HG02884 (cell line): ENCODE measurements at regions not wholly inside any gene's neighbourhood (a gene's known extent, or its start where the extent isn't known, plus 50 kb on each side); places are given as distances from the start of the nearest gene placed in this dataset.

Source experiments
- ATAC-seq: cut with Tn5 transposase; IDR thresholded peaks from one replicate; pipeline ENCODE4 v1.9.1; 2021; ENCODE audit warnings: mild to moderate bottlenecking, moderate library complexity; ENCODE audit not compliant: unreplicated experiment

- no peak for ATAC-seq
These were observed 240.1 kb upstream of the MMADHC start for GRCh38 chr2:149827585-149828126.

DNA sequence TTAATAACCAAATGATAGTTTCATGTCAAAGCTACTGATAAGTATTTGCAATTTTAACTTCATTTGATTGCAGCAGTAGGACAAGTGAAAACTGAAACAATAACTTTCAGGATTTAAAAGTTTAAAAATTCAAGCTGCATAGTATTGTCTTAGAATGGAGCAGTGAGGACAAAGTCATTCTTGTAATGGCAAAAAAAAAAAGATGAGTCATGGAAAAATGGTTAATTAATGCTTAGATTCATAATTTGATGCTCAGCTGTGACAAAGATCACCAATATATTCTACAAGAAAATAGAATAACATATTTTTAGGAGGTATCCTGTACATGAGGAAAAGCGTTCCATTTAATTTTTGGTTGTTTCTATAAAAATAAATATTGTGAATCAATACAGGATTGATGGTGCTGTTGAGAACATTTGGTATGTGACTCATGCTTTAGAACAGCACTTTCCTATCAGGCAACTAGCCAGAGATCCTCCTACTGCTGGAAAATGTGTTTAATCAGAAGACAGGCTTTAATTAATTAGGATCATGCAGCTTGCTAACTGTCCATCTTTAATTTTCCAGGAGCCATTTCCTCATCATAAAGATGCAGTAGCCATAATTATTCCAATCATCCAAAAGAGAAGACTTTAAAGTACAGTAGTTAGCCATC is 239.0 kb upstream of the MMADHC start:
- no peak for ATAC-seq

GRCh38 chr2:149825473-149825872 is 237.9 kb upstream of the MMADHC start:
- no peak for ATAC-seq

- no peak for ATAC-seq
These were observed 236.6 kb upstream of the MMADHC start for GRCh38 chr2:149824136-149824535.

DNA sequence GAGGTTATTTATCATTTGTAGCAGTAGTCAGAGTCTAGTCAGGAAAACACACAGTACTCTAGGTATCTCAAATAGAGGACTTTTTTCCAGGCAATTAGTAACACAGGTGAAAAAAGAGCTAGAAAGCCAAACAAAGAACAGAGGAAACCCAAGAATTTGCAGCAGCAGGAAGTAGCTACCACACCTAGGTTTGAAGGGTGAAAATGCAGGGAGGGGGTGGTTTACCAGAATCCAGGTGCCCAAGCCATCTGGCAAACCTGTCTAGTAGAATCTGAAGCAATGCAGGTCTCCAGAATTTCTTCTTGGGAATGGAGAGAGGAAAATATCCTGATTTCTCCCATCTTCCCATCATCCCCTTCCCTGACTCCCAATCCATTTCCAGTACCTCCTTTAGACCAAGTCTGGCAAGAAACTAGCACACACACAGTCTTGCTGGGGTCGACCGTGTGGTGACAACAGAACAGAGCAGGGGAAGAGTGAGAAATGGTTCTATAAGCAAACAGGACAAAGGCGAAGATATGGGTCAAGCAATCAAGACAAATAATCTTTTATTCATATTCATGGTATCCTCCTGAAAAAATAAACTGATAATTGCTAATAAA is 231.9 kb upstream of the MMADHC start:
- no peak for ATAC-seq

GRCh38 chr2:149816756-149817551 is 229.4 kb upstream of the MMADHC start:
- ATAC-seq: no peak

GRCh38 chr2:149815941-149816340 is 228.4 kb upstream of the MMADHC start:
- ATAC-seq: no peak

DNA sequence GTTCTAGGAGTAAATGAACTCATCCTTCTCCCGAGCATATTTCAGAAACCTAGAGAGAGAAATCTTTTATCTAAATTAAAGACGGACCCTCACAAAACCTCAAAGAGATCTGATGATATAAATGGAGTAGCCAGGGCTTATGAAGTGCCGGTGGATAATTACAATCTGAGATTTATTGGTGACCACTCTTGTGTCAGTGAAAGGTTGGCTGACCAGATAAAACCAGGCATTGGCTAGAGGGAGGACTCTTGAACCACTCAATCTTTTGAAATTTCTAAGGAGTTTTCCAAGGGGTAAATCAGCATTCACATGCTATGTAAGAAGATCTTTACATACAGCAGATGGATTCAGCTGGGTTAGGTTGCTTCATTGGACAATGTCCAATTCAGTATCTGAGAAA is 227.3 kb upstream of the MMADHC start:
- ATAC-seq: no peak

DNA sequence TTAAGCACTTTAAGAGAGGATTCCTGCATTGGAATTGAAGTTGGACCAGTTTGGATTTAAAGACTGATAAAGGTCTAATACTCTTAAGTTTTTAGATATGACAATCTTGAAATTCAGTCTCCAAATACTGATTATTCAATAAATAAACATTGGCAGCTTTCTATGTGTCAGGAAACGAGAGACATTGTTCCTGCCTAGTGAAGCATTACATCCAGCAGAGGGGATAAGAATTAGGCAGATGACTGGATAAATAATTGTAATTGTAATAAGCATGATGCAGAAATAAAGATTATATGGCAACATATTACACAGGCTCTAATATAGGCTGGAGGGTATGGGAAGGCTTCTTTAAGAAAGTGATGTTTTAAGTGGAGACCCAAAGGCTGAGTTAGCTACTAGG is 226.5 kb upstream of the MMADHC start:
- ATAC-seq: no peak

DNA sequence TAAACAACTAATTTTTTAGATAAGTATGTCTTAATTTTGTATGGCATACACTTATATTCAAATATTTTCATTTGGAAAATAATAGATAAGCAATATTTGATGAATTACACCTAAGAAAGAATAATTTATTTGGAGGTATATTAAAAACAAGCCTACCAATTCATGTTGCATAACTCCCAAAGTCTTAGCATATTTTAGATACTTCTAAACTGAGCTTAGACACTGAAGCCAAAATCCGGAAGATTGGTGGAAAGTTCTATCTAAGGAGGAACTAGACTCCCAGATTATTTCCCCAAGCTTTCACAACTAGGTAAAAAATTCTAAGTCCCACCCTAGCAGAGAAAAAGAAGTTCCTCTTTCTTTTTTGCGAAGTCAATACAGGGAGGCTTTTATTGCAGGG is 221.0 kb upstream of the MMADHC start:
- no peak for ATAC-seq

DNA sequence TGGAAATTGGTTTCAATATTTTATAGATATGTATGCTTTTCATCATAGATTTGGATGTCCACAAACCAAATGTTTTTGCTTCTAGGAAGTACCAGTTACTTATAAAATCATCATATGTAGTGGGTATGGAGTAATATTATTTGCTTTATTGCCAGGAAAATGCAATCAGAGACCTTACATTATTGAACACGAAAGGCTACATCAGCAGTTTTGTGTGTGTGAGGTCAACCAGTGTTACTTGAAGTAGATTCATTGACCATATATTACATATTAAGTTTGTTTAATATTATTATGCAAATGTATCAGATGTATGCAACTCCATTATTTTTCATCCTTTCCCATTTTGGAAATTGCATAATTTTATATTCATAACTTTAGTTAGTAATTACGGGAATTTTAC is 219.1 kb upstream of the MMADHC start:
- no peak for ATAC-seq

DNA sequence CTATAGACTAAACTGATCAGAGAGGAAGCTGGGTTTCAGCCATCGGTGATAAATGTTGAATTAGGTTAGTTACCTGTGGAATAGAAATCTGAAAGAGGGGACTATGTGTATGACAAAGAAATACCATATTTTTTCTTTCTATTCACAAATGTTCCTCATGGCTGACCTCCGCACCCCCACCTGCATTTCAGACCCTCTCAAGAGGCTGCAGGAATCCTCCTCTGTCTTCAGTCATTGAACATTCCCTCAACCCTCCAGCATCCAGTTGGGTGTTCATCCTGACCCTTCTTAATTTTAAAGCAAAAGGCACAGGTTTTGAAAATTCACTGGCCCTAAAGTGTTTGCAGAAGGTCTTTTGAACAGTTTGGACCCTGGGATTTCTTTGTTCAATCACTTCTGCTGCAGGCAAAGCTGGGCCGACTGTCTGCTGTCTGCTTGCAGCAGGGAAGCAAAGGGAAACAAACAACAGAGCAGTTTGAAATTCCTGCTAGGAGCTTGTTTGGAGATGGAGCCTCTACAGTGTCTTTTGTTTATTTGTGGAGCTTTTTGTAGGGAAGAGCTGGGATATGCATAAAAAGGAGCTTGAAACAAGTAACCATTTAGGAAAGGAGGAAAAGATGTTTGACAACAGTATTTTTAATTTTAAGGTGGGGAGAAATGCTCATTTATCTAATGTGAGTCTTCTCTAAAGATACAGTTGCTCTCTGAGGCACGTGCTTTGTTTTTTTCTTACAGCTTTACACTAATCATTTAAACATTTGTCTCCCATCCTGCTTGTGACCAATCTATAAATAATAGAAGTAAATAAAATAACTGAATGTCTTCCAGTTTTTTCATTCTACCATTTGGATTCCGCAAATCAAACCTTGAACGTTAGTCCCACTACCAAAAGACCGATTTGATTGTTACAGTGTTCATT is 213.3 kb upstream of the MMADHC start:
- ATAC-seq: no peak

DNA sequence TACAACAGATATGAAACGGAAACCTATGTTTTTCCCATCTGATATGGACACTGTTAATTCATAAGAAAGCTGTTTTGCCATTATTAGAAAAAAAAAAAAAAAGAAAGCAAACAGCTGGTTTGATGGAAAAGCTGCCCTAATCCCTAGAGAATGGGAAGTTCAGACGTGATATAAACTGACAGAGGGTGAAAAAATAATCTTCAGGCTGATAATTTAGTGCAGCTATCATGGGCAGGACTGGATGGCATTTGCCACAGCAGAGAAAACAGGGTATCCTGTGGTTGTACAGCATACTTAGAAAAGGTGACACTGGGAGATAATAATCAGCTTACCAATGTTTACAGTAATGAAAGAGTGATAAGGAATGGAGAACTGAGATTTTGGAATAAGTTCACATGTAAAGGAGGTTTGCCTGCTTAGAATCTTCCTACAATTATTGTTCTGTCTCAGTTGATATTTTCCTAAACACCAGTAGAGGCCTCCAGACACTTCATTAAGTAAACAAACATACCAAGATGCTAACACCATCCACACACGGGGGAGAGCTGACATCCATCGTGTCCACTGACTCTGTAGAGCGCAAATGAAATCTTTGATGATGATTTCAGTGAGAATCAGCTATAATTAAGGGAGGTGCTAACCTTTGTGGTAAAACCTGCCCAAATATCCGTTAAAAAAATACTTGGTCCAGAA is 211.6 kb upstream of the MMADHC start:
- no peak for ATAC-seq

DNA sequence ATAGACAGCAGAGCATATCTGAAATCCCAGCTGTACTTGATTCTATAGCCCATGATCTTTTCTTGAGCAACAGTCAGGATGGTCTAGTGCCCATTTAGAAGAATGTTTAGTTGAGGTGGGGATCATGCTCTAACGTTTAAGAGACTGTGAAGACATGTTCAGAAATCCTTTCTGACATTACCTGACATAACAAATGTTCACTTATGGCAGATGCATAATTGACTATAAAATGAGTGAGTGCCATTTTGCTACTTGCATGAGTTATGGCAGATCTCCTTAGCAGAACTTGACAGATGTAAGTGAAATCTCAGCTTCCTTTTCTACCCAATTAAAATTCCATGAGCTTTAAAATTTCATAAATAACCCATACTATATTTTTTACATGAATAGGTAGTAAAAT is 209.5 kb upstream of the MMADHC start:
- ATAC-seq: no peak

- no peak for ATAC-seq
These were observed 202.0 kb upstream of the MMADHC start for GRCh38 chr2:149789549-149789948.

DNA sequence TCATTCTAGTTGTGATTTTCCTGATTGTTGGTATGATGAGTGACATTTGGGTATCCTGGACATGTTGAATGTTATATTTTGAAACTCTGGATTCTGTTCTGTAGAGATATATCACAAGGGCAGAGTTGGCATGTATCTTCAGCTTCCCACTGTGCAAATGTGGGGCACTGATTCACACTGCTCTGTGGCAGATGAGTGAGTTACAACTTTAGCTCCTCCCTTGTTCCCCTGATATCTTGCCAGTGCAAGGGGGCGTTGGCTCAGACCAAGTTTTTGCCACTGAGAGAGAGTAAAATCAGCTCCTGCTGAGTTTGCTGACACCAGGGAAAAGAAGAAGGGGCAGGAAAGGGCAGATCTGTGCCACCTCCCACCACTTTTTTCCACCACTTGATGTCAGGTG is 199.6 kb upstream of the MMADHC start:
- no peak for ATAC-seq

GRCh38 chr2:149783284-149783683 is 195.7 kb upstream of the MMADHC start:
- ATAC-seq: no peak

- ATAC-seq: no peak
These were observed 195.0 kb upstream of the MMADHC start for GRCh38 chr2:149782572-149782971.

DNA sequence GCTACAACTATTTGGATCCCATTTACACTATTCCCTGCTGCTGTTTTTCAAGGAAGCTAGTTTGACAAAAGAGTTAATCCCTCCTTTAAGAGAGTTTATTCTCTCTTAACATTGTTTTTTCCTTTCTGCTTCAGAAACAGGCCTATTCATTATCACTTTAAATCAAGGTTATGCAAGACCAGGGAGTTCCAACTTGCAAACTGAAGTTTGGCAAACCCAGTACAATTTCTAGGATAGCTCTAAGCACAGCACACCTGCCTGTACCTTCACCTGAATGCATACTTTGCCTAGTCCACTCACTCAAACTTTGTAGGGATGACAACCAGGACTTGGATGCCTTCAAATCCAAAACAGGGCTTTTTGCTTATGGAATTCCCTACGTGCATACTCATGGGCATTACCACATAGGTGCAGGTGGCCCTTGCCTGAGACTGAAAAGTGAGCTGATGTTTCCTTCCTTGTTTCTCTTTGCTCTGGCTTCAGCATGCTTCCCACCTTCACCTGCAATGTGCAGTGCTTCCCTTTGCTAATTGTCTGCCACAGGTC is 193.8 kb upstream of the MMADHC start:
- ATAC-seq: no peak

DNA sequence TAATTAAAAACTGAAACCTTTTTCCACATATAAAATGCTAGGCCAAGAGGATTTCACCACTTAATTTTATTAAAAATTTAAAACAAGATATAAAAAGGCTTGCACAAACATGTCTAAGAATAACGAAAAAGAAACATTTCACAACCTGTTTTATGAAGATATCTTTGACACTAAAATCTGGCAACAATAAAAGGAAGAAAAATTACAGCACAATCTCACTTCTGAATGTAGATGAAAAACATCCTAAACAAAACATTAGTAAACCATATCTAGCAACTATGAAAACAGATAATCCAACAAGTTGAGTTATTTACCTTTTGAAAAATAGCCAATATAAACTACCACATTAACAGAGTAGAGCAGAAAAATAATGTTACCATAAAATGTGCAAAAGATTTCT is 185.4 kb upstream of the MMADHC start:
- ATAC-seq: no peak
